Posterior cingulate gyrus (tissue), 11 donors: ENCODE measurements at regions not wholly inside any gene's neighbourhood (a gene's known extent, or its start where the extent isn't known, plus 50 kb on each side); places are given as distances from the start of the nearest gene placed in this dataset.
"Not testable (repeated sequence)": the region's sequence is repeated elsewhere in the genome, so short reads cannot be mapped to it uniquely, and the experiment has no call there.

ENCODE experiments used
- DNase-seq, 10 donors: peaks; one replicate each; pipeline versions ENCODE4 v3.0.0 to v3.0.0-alpha.2; 2020 to 2021; ENCODE audit warnings: mixed read lengths in 3 of 10
- intact Hi-C: fragments of 100-400 bp; cut with DNase I; formaldehyde crosslinking; loops from one replicate; pipeline ENCODE4 v1.15.1; 2023

DNA sequence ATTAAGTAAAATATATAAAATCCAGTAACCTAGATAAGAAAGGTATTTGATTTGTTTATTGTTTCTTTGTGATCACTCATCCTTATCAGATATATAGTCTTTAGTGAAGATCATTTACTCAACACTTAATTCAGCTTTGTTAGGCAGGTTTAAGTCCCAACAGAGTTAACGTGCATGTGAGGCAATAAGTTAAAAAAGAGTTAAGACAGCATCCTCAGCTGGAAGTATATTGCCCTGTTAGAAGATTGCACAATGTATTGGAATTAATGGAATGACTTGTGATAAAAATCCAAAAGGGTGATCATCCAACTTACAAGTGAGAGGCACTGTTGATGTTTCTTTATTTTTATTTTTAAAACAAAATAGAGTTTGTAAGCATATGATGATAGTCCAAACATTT is 1162.1 kb downstream of the RAPGEF2 start:
- DNase-seq: no peak
- intact Hi-C loops: no loop called here

DNA sequence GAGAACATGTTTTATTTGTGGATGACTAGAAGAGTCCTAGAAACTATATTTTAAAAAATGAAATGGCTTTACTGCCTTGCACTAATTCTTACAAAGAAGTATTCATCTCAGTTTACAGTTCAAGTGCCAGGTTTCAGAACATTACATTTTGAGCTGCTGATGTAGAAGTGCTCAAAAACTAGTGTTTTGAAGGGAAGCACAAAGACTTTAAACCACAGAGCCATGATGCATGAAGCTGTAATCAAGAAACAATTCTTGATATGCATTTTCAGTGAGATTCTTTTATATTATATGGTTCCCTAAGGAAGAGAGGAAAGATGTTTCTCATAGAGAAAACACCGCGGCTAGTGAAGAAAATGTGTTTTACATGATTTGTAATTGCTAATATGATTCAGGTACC is 1163.0 kb downstream of the RAPGEF2 start:
- intact Hi-C loops: no loop called here
- no peak for DNase-seq

DNA sequence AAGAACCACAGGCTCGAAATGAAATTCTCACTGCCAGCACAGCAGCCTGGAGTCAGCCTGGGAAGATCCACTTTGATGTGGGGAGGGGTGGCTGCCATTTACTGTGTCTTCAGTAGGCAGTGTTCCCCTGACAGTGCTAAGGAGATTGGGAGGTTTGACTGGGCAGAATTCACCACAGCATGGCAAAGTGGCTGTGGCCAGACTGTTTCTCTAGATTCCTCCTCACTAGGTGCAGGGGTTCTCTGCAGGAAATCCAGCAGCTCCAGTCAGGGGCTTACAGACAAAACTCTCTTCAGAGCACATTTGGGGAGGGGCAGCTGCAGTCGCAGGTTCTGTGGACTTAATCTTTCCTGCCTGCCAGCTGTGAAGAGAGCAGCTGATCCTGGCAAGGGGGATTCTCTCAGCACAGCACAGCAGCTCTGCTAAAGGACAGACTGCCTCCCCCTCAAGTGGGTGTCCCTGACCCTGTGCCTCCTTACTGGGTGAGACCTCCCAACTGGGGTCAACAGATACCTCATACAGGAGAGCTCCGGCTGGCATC is 1174.0 kb downstream of the RAPGEF2 start:
- intact Hi-C loops: no loop called here
- DNase-seq: no peak

DNA sequence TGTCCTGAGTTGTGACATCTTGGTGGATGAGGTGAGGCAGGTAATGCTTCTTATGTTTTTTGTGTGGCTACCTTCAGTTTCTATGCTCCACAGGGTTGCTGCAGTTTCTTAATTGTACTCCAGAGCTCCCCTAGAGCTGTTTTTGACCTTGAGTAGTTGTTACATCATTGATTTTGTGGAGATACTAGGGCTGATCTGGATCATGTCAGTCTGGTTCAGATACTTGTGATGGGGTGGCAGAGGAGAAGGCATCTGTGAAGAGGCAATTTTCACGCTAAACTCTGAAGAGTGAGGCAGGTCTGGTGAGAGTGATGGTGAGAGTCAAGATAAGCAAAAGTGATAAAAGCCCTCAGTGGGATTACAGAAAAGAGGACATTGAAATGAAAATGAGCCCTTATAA is 1180.2 kb downstream of the RAPGEF2 start:
- intact Hi-C loops: no loop called here
- no peak for DNase-seq

DNA sequence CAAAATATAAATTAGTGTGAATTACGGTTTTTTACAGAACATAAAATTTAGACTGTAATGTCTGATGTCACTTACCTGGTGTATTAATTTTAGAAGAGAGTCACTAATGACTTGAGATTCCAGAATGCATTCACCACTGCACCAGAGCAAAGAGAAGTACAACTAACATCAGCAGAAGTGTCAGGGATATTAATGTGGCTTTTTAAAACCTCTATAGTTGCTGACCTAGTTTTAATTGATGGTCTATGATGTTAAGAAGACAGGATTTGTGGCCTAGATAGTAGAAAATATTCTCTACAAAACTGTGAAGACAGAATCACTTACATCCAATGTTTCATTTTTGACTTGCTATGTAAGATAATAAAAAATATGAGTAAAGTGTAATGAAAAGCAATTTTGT is 1181.6 kb downstream of the RAPGEF2 start:
- intact Hi-C loops: no loop called here
- no peak for DNase-seq

DNA sequence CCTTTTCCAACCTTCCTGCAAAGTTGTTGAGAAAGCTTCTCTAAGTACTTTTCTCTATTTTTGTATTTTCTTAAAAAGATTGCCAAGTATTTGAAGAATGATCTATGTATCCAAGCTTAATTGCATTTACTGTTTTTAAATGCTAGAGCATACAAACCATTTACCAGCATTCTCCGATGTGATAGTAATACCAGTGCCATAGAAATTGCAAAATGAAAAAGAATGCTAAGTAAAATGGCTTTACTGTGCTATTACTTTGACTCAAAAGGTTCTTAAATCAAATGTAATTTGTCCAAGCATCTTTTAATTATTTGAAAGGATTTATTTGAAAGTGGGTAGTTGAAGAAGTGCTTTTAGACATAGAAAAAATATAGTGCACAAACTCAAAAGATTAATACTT is 1183.2 kb downstream of the RAPGEF2 start:
- DNase-seq: no peak
- intact Hi-C loops: no loop called here

DNA sequence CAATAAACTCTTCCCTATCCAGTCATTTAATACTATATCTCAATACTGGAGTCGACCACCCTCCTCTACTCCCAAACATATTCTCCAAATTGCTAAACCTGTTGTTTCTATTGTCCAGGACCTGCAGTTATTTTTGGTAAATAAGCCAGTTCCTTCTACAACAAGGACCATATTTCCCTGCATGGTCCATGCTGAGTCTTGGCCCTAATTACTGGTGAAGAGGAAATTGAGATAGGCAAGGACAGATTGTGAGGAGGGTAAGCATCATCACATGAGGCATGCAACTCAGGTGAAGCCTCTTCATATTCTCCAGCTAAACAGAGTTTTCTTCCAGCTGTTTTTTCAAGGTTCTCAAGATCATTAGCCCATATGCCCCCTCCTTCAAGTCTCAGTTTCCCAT is 1193.6 kb downstream of the RAPGEF2 start:
- intact Hi-C loops: no loop called here
- no peak for DNase-seq

DNA sequence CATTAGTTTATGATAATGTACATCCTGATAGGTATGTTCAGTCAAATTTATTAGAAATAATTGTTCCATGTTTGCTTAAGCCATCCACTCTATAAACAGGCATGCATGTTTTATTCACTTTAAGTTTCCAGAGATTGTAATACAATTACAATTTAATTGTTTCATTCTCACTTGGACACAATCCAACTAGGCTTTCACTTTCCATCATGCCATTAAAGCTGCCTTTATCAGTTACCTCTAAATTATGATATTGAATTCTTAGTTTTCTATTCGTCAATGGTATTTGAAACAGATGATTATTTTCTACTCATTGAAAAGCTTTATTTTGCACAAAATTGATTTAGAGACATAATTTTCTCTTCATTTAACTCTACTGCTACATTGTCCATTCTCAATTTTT is 1196.3 kb downstream of the RAPGEF2 start:
- no peak for DNase-seq
- intact Hi-C loops: no loop called here

DNA sequence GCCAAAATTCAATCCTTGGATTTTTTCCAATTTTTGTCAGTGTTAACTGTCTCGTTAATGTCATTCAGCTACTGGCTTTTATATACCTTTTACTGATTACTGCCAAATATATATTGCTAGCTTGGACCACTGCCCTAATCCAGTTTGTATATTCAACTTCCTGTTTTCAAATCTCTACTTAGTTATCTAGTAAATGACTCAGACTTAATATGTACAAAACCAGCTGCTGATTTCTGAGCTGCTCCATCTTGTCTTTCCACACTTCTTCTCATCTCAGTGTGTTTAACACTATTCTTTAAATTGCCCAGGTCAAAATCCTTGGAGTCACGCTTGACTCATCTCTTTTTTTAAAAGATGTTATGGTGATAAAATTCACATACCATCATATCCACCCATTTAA is 1196.7 kb downstream of the RAPGEF2 start:
- intact Hi-C loops: no loop called here
- DNase-seq: no peak

DNA sequence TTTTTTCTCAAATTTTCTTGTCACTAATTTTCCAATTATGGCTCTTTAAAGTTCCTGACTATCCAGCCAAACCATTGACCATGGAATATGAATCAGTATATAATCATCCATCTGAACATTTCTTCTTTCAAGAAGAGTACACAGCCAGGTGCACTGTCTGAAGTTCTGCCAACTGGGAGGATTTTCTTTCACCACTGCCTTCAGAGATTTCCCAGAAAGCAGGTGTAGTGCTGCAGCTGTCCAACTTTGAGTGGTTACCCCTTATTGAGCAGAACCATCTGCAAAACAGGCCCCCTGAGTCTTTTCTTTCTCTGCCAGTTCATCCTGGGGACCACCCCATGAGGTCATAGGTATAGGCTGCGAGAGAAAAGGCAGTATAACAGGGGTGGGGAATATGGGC is 1213.2 kb downstream of the RAPGEF2 start:
- DNase-seq: no peak
- intact Hi-C loops: no loop called here

DNA sequence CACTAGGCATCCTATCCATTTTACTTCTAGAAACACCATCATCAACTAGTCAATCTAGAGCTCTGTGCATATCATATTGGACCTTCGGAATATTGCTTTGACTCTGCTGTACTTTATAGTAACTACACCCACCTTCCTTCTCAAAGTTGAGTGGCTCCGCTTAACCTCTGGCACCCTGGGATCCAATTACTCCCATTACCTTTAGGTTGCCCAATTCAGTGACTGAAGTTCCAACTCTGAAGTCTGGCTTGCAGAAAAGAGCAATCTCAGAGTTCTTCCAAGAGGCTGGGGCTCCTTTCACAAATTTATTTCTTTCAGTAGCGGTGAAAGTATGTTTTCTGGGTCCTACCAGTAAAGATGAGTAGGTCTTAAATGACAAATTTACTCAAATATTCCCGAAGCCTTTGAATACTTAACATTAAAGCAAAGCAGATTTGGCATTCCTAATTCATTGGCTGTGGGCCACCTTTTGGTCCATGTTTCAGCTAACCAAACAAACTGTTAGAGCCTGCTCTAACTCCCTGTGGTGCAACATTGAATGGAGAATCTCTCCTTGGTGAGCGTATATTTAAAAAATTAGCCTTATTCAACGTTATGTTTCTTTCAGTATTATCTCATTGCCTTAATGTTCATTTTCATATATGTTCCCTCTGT is 1215.8 kb downstream of the RAPGEF2 start:
- no peak for DNase-seq
- intact Hi-C loops: no loop called here

DNA sequence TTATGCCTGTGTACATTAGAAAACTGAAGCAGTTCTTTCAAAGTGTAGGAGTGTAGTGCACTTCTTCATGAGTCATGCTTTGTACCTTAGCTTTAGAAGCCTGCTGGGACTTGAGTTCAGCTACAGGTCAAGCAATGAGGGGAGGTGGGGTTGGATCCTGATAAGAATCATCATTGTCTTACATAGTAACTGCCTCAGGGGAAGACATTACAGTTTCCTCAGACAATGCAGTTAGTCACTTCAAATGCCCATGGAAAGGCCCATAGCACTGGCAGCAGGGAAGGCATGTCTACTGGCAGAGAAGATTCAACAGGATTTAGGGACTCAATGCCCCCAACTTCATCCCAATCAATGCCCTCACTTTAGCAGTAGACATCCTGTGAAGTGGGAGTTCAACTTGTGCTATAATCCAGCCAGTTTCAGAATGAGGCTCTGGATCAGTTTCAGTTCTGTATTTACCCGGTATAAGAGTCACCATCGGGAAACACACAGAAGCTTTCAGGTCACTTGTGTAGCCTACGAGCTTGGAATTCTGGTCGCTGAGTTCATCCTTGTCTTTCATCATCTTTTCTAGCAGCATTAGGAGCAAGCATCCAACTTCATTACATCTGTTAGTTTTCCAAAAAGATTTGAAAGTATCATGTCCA is 1216.5 kb downstream of the RAPGEF2 start:
- intact Hi-C loops: no loop called here
- no peak for DNase-seq

DNA sequence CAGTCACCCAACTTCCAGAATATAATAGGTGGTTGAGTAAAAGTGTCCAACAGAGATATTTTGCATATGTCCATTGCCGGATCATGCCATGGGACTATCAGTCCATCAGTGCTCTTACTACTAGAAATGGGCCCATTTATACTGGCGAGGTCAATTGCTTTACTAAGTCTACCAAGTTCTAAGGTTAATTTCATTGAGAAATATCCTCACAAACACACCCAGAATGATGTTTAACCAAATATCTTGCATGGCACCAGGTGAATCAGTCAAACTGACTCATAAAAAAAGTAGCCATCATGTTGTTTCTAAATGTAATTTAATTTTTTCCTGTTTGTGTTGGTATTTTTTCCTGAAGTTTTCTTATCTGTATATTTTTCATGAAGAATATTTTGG is 1217.0 kb downstream of the RAPGEF2 start:
- intact Hi-C loops: no loop called here

DNA sequence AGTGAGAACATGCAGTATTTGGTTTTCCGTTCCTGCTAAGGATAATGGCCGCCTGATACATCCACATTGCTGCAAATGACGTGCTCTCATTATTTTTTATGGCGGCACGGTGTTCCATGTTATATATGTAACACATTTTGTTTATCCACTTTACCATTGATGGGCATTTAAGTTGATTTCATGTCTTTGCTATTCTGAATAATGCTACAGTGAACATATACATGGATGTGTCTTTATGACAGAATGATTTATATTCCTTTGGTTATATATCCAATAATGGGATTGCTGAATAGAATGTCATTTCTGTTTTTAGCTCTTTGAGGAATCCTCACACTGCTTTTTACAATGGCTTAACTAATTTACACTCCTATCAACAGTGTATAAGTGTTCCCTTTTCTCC is 1223.2 kb downstream of the RAPGEF2 start:
- no peak for DNase-seq
- intact Hi-C loops: no loop called here

More for the DNA sequence above, 1217.0 kb downstream of the RAPGEF2 start:
- no peak for DNase-seq

DNA sequence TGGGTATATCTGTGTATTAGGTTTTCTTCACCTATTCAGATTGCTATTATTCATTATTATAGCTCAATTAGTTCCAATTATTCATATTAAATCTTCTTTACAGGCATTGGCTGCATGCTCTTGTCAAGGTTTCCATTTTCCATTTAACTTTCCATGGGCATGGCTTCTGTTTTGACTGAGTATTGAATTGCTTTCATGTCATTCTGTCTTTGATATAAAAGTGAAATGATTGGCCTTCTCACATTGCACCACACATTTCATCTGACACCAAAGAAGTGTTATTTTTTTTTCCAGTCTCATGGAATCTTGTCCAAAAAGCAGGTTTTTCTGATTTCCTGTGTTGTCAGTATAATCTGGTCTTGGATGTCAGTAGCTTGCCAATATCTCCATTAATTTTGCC is 1244.3 kb downstream of the RAPGEF2 start:
- intact Hi-C loops: no loop called here
- no peak for DNase-seq

DNA sequence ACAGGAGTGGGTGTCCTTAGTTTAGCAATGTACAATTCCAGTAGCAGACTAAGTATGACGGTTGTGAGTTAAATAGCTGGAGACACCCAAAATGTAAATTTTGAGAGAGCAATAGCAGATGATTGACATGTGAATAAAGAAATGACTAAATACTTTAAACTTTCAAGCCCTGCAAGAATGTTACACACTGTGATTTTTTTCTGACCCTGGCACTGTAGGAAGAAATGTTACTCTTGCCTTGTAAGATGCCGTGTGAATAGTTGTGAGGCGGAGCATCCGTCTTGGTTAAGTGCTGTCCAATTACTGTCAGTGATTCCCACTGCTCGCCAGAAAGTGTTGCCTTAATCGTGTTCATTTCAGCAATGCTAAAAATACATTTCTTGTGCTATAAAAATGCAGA is 1248.1 kb downstream of the RAPGEF2 start:
- intact Hi-C loops: no loop called here
- no peak for DNase-seq

DNA sequence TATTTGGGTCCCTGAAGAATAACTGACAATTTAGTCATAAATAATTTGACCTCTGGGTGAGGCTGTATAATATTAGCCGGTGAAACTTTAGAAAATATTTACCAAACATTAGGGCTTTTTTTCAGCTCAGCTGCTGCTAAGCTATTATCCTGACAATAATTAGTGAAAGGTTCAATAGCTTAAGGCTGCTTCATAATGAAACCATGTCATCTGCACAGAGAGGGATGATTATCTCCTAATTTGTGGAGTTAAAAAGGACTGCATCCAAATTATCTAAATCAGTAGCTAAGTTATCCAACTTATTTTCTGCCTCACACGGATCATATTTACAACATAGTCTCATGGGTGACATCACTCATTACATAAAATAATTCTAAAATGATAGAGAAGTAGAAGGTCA is 1249.8 kb downstream of the RAPGEF2 start:
- no peak for DNase-seq

DNA sequence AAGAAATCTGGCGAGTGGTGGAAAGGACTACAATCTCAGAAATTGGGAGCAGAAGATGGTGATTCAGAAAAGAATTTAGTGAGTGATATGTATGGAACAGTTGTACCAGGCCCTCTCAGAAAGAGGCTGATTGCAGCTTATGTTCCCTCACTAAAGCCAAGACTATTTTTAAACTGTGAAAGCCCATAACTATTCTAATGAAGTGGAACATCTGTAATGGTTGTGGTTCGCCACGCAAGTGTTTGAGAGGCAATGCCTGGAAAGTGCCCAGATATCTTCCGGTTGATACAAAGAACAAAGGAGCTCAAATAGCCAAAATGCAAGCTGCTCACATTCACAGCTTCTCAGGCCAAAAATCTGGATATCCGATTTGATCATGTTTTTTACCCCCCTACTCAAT is 1250.7 kb downstream of the RAPGEF2 start:
- peak in 2 of 10 donors; percentile 9 for DNase-seq
- intact Hi-C loops: no loop called here

More for the DNA sequence above, 1249.8 kb downstream of the RAPGEF2 start:
- intact Hi-C loops: no loop called here

DNA sequence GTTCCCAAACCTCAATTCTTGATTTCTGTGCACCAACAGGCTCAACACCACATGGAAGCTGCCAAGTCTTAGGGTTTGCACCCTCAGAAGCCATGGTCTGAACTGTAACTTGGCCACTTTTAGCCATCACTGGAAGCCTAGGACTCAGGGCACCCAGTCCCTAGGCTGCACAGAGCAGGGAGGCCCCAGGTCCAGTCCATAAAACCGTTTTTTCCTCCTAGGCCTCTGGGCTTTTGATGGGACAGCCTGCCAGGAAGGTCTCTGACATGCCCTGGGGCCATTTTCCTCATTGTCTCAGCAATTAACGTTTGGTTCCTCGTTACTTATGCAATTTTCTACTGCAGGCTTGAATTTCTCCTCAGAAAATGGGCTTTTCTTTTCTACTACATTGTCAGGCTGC is 1259.6 kb downstream of the RAPGEF2 start:
- intact Hi-C loops: no loop called here
- no peak for DNase-seq

DNA sequence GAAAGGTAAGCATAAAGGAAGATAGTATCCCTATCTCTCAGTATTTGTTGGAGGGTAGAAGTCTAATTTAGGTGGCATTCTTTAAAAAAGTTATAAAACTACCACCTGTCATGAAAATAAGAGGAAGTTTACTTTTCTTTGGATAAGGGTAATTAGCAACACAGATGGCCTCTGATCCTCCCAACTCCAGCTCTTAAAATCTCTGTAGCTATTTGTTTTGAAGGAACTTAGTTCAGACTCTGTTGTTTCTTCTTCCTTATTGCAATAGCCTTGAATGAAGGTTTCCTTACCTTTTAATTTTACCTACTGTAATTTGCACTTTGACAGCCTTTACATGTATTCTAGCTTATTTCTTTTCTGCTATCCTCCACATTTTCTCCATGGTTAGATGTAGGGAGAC is 1261.3 kb downstream of the RAPGEF2 start:
- no peak for DNase-seq
- intact Hi-C loops: no loop called here

DNA sequence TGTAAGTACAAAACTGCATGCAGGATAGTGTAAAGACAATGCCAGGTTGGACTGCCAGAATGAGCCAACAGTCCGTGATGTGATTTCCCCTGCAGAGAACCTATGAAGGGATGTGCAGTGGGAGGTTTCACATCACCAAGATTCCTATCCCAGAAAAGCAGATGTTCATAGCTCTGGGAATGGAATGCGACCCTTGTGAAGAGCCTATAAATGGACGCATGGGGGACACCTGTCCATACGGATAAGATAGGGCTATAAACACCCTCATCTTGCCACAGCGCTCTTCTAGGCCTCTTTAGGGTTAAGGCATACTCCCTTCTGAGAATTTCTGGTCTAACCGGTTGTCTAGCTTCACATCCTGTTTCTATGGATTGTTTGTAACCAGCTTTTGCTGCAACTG is 1261.8 kb downstream of the RAPGEF2 start:
- DNase-seq, intact Hi-C loops: not testable (repeated sequence)

DNA sequence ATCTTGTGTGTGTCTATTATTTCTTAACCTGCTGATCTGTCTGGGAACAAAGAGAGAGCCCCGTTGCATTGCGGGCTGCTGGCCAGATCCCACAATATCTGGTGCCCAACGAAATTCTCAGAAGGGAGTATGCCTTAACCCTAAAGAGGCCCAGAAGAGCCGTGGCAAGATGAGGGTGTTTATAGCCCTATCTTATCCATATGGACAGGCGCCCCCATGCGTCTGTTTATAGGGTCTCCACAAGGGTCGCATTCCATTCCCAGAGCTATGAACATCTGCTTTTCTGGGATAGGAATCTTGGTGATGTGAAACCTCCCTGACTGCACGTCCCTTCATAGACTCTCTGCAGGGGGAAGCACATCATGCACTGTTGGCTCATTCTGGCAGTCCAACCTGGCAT is 1262.5 kb downstream of the RAPGEF2 start:
- DNase-seq, intact Hi-C loops: not testable (repeated sequence)
